NCI-H1092 treated with DMSO at 0.1 percent for 48 hours (cell line): ENCODE measurements at regions not wholly inside any gene's neighbourhood (a gene's known extent, or its start where the extent isn't known, plus 50 kb on each side); places are given as distances from the start of the nearest gene placed in this dataset.

ENCODE experiments used
- DNase-seq: peaks from one replicate; lab custom pipeline; 2025; lab: John Stamatoyannopoulos, UW

DNA sequence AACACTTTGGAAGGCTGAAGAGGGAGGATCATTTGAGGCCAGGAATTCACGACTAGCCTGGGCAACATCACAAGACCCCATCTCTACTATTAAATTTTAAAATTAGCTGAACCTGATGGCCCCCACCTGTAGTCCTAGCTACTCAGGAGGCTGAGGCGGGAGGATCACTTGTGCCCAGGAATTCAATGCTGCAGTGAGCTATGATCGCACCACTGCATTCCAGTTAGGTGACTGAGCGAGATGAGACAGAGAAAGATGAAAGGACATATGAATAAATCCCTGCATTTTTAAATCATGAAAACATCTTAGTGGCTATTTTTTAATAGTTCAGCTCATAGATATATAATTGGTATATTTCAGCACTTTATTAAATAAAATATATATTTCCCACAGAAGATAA, 93.8 kb downstream of the GPR63 start:
- DNase-seq = no peak

DNA sequence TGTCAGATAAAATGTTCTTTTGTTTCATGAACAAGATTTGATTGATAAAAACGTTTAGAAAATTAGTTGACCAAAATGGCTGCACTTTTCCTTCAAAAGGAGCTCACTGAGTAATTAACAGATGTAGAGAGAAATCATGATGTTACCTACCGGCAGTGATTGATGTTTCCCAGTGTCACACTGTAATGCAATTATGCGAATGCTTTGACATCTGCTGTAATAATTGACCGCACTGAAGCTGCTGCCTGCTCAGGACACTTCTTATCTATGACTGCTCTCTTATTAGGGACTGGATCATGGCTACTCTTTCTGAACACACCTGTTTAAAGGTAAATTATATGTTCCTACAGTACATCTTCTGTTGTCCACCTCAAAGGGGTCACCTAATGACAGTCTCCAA, 94.6 kb downstream of the GPR63 start:
- DNase-seq = no peak

DNA sequence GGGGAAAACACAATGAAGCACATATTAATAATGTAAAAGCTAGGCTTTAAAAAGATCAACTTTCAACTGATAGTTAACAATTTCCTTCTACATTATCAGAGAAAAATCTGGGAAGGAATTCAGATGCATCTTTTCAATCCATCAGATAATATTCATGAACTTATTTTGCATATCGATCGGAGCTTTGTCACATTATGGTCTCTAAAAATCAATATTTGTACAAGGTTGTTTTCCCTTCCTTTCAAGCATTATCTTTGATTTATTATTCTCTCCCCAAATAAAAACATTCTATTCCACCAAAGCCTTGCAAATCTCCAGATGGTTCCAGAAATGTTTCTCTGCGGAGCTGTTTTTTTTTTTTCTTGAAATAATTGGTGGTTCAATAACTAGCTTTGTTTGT, 101.9 kb downstream of the GPR63 start:
- DNase-seq = no peak

DNA sequence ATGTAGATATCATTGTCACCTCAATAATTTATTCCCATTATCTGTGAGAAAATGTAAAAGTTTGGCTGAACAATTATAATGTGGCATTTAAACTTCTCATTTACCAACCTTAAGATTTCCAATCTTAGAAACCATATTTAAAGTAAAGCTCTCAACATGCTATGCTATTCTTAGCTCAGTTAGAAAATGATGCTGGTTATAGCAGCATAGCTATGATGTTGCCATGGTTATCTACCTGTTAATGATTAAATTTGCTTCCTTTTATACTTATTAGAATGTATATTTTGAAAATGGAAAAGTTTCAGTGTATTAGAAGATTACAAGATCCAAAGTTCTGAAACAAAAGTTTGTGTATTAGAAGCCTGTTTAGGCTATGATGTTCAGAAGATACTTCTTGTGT, 110.1 kb downstream of the GPR63 start:
- no peak for DNase-seq

DNA sequence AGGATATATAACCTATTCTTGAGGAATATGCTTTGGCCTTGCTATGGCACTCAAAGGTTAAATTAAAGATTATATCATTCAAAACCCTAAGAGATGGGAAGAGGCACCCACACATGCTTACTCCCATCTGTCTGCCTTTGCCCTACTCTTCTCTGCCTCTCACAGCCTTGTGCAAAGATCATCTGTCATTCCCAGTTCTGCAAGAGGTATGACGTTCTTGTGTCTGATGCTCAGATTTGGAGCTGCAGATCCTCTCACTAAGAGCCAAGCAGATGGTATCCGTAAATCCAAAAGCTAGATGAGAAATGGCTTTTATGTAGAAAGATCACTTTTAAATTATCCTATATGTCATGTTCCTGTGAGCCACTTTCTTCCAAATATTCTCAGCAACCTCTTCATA, 112.0 kb downstream of the GPR63 start:
- no peak for DNase-seq

DNA sequence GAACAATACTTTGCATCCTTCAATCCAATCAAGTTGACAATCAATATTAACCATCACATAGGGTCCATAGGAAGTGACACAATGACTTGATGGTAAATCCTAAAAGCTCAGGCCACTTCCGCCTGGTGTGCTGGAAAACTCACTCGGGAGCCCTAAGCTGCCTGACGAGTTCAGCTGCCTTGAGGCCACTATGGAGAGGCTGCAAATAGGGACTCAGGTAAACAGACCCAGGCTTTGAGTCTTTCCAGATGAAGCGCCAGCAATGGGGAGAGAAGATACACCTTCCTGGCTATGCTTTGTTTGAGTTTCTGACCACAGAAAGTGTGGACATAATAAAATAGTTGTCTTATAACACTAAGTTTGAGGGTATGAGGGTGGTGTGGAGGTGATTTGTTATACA, 112.6 kb downstream of the GPR63 start:
- no peak for DNase-seq

DNA sequence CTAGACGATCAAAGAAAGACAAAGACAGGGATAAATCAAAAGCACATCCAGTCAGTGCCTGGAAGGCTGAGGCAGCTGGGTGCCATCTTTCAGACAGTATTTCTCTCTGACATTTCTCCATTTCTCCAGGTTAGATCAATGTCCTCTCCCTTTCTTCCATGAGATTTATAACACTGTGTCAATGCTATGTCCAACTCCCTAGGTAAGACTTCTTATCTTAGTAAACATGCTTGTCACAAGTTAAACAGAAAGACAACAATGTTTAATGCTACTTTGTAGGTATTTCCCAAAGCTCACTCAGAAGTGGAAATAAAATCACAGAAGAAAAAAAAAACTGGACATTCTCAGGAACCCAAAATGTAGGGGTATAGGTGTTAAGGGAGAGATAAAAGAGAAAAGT, 113.9 kb downstream of the GPR63 start:
- no peak for DNase-seq

DNA sequence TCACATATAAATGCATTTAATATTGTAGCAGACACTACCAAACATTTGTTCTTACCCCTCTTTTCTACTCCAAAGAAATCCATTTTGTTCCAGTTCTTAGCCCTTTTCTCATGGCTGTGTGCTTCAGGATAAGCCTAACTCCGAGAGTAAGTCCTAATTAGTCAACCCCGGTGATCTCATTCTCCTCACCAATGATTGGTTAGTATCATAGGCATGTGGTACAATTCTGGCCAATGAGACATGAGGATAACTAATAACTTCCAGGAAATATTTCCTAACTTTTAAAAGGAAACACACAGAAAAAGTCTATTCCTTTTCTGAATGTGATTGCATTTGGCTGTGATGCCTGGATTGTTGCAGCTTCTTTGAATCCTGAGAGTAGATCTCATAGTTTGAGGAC, 116.0 kb downstream of the GPR63 start:
- no peak for DNase-seq

DNA sequence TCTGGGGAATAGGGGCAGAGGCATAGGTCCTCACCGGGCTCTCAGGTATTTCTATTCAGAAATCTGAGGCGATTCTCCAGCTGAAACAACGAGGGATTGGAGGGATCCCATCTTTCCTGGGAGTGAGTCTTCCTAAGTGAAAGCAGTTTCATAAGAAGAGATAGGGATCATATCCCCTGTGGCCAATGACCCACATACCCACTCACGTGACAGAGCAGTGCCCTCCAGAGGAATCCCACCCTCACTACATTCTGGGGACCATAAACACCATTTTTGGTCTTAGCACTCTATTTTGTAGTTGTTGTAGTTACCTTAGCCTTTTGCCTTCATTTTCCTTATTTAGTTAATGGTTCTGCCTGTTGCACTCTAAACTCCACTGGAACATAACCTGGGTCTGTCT, 121.1 kb downstream of the GPR63 start:
- no peak for DNase-seq

DNA sequence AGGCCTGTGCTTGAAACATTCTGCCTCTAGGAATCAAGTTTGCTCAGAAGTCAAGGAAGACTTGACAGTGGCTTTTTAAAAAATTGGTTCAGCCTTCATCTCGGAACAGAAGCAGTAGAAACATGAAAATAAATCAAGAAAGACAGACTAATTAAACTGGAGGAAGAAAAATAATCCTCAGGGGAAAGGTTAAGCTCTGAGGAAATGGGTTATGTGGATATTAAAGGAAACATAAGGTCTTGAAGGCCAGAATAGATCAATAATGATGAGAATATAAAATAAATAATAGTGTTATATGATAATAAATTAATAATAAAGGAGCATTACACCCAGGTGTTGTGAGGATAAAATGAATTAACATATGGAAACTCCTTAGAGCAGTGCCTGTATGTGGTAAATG, 121.7 kb downstream of the GPR63 start:
- no peak for DNase-seq

DNA sequence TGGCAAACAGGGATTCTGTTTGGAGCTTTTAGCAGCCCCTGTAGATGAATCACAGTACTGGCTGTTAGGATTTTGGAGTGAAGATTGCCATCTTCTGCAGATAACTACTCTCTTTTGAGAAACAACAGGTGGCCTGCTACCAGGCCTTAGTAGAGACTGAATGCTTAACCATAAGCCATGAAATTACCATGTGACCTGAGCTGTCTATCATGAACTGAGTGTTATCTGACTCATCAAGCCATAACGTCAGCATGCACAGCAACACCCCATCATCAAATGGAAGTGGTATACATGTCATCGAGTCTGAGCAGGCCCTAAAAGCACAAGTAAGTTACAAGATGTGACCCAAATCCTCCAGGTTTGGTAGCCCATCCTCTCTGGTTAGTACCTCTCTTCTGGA, 132.6 kb downstream of the GPR63 start:
- no peak for DNase-seq

DNA sequence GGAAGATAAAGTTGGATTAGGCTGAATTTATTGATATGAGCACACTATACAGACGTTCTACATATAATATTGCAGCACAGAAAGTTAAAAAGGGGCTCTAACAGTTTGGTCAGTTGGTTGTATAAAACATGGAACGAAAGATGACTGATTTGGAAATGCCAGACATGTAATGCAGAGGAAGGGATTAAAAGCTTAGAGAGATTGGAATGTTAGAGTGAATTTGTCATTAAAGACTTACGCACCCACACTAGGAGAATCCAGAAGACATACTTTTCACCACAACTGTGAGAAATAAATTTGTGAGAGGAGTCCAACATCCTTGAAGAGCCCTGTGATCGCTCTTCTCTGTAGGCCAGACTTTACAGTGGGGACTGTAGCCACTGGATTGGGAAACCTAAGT, 134.7 kb downstream of the GPR63 start:
- no peak for DNase-seq

DNA sequence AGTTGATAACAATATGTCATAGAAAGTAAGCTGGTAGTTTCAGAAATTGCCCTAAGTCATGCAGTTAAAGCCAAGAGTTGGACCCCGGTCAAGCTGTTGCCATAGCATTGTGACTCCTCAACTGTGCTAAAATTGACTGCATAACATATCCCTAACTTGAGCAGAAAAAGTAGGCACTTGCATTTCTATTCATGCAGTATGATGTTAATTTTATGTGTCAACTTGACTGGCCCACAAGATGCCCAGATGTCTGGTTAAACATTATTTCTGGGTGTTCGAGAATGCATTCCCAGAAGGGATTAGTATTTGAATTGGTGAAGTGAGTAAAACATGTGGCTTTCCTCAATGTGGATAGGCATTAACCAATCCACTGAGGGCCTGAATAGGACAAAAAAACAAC, 136.4 kb downstream of the GPR63 start:
- DNase-seq = no peak

DNA sequence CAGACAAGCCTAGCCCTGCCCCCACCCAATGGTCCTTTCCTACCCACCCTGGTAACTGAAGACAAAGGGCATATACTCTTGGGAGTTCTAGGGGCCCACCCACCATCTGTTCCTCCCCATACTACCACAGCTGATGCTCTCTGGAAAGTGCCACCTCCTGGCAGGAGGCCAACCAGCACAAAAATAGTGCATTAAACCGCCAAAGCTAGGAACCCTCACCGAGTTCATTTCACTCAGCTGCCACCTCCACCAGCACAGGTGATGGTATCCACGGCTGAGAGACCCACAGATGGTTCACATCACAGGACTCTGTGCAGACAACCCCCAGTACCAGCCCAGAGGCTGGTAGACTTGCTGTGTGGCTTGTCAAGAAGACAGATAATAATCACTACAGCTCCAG, 131.5 kb downstream of the FHL5 start:
- peak; percentile 2 for DNase-seq

DNA sequence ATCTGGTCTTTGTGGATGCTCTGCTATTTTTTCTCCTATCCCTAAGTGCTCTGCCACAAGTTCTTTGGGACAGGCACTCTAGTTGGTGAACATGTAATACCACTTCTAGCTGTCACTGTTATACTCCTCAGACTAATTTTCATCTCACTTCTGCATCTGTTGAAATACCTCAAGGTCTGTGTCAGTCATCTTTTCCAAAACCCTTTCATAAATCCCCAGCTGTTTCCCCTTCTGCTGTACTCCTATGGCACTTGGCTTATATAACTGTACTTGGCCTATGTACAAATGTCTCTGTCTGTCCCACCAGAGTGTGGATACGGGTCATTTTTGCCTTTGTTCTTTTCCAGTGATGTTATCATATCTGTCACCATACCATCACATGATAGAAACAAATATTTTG, 124.2 kb downstream of the FHL5 start:
- no peak for DNase-seq

DNA sequence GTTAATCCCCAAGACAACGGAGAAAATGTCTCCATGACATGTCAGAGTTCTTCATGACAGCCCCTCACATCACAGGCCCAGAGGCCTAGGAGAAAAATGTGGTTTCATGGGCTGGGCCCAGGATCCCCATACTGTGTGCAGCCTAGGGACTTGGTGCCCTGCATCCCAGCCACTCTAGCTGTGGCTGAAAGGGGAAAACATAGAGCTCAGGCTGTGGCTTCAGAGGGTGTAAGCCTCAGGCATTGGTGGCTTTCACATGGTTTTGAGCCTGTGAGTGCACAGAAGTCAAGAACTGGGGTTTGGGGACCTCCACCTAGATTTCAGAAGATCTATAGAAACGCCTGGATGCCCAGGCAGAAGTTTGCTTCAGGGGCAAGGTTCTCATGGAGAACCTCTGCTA, 122.8 kb downstream of the FHL5 start:
- DNase-seq = no peak

DNA sequence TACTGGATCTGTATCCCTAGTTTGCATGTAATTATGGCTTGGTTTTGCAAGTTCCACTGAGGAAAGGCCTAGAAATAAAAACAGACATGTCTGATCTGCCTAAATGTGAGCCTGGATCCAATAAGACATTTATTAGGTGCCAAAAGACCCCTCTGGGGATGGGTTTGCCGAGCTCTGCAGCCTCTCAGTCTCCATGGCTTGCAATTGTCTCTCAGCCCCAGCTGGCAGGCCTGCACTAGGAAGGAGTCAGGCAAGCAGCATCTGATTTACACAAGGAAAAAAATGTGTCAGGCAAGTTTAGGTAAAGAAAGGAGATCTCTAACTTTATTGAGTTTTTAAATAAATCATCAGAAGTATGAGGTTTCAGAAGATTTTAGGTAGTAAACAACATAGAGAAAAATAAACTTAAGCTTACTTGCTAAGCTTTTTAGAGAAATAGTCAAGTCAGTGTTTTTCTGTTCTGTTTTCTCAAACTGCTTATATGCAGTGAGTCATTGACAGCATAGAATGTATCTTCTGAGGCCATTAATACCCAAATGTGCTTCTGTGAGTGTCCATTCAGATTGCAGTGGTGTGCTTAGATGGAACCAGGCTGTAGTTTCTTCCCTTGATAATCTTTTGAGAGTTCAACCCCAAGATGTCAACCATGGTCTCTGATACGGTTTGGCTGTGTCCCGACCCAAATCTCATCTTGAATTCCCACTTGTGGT, 121.0 kb downstream of the FHL5 start:
- DNase-seq = no peak

DNA sequence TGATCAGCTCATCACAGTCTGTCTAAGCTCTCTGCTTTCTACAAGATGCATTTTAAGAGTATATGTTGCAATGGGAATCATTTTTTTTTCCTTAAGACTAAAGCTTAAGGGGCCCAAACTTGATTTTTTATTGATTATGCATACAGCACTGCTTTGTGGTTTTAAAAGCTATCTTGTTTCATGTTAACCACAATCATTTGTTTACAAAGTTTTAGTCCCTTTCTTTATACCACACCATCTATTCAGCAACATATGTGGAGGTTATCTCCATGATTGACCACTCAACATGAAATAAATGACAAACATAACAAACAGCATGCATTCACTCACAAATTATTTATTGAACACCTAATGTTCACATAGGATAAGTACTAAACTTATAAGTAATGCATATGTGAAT, 119.1 kb downstream of the FHL5 start:
- DNase-seq = no peak

DNA sequence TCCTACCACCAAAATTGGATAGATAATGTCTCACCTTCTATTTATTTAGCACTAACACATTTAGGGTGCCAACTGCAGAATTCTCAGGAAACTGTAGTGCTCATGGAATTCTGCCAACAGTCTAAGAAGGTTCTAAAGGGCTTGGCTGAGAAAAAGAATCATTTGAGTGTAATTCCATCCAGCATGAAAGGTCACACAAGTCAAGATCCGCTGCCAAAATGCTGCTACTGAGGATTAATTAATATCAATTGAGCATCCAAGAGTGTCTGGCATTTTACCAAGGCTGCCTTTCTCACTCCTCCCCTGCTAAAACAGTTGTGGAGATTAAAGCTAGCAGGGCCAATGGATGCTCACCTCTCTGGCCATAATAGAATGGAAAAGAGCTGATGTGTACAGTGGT, 112.7 kb downstream of the FHL5 start:
- DNase-seq = peak; percentile 64
